GM10266 (cell line): ENCODE measurements at regions not wholly inside any gene's neighbourhood (a gene's known extent, or its start where the extent isn't known, plus 50 kb on each side); places are given as distances from the start of the nearest gene placed in this dataset.

Experiments
- DNase-seq: peaks from one replicate; pipeline ENCODE4 v3.0.0; 2012; ENCODE audit errors: extremely low spot score
- CTCF ChIP-seq: IDR thresholded peaks from 2 replicates; pipeline ENCODE4 v1.5.1; 2012; ENCODE audit warnings: mild to moderate bottlenecking, low read depth; ENCODE audit not compliant: control insufficient read depth, insufficient read depth; ENCODE audit errors: missing control alignments

- DNase-seq, result no peak
- no peak for TF ChIP-seq CTCF
These were observed 751.5 kb downstream of the MAT2B start for GRCh38 chr5:164256954-164257353.

GRCh38 chr5:164265566-164265965 is 760.1 kb downstream of the MAT2B start:
- TF ChIP-seq CTCF, result no peak
- no peak for DNase-seq

GRCh38 chr5:164266571-164266970 is 761.2 kb downstream of the MAT2B start:
- TF ChIP-seq CTCF, result no peak
- no peak for DNase-seq

- no peak for DNase-seq
- no peak for TF ChIP-seq CTCF
These were observed 772.3 kb downstream of the MAT2B start for GRCh38 chr5:164277720-164278119.

- DNase-seq, result no peak
- no peak for TF ChIP-seq CTCF
These were observed 784.1 kb downstream of the MAT2B start for GRCh38 chr5:164289526-164289925.

- no peak for TF ChIP-seq CTCF
- no peak for DNase-seq
These were observed 791.2 kb downstream of the MAT2B start for GRCh38 chr5:164296603-164297080.

- TF ChIP-seq CTCF, result no peak
These were observed 792.7 kb downstream of the MAT2B start for GRCh38 chr5:164298165-164298564.

More at GRCh38 chr5:164298165-164298564, 792.7 kb downstream of the MAT2B start:
- DNase-seq, result no peak
